ENCODE measurements at regions not wholly inside any gene's neighbourhood (a gene's known extent, or its start where the extent isn't known, plus 50 kb on each side); places are given as distances from the start of the nearest gene placed in this dataset.

- TF ChIP-seq CTCF (IDR thresholded peaks at IDR 0.05) (no peak), POLR2A (IDR thresholded peaks at IDR 0.05) (no peak)
Observed at GRCh38 chr4:96691521-96691920, 851.6 kb downstream of the PDHA2 start.
